IMR-90 (cell line): ENCODE measurements at regions not wholly inside any gene's neighbourhood (a gene's known extent, or its start where the extent isn't known, plus 50 kb on each side); places are given as distances from the start of the nearest gene placed in this dataset.

Experiments used
- ATAC-seq: fragments of 200-7000 bp; cut with Tn5 transposase; 2 replicates; pipeline ENCODE4 v1.9.1; 2020; ENCODE audit warnings: low read depth, mild to moderate bottlenecking, moderate library complexity
- BruUV-seq: library from RNA; stranded (reverse); fragments of 400-500 nt; replicated peaks from 2 replicates; lab custom pipeline; 2021; lab: Mats Ljungman, UMichigan
- CTCF ChIA-PET: fragments of 300-600 bp; formaldehyde crosslinking; extraction: SDS; loops from one replicate; lab custom pipeline; 2021; ENCODE audit warnings: antibody characterized with exemption; lab: Yijun Ruan, JAX
- POLR2A ChIA-PET: fragments of 300-600 bp; sonication (Branson Sonifier 250); formaldehyde crosslinking; loops from one replicate; lab custom pipeline; 2022; ENCODE audit warnings: antibody characterized with exemption; ENCODE audit not compliant: unreplicated experiment; lab: Charles Lee
- DNase-seq: peaks from one replicate; pipeline ENCODE4 v3.0.0; 2013
- H2AFZ ChIP-seq: replicated peaks from 2 replicates; pipeline ENCODE3; 2013; ENCODE audit warnings: low read length, mild to moderate bottlenecking; ENCODE audit not compliant: poor library complexity
- H2AK5ac ChIP-seq: 2 replicates; pipeline ENCODE4 v1.6.1; 2013; ENCODE audit warnings: low read depth, low read length, inconsistent platforms
- H2AK9ac ChIP-seq: replicated peaks from 2 replicates; pipeline ENCODE3; 2013; ENCODE audit warnings: mild to moderate bottlenecking, low read depth, low read length, moderate library complexity; ENCODE audit not compliant: poor library complexity
- H2BK120ac ChIP-seq: 2 replicates; pipeline ENCODE4 v1.6.1; 2013; ENCODE audit warnings: low read depth, low read length, inconsistent platforms
- H2BK15ac ChIP-seq: 3 replicates; pipeline ENCODE4 v1.6.1; 2013; ENCODE audit warnings: low read depth, low read length, inconsistent platforms
- H2BK20ac ChIP-seq: 2 replicates; pipeline ENCODE4 v1.6.1; 2013; ENCODE audit warnings: low read depth, mild to moderate bottlenecking, inconsistent platforms, low read length, moderate library complexity
- H2BK5ac ChIP-seq: 2 replicates; pipeline ENCODE4 v1.6.1; 2013; ENCODE audit warnings: mild to moderate bottlenecking, low read depth, low read length, inconsistent platforms; ENCODE audit not compliant: poor library complexity, severe bottlenecking
- H3K14ac ChIP-seq: replicated peaks from 2 replicates; pipeline ENCODE4 v1.6.1; 2013; ENCODE audit warnings: low read depth, low read length, inconsistent platforms
- H3K18ac ChIP-seq: 2 replicates; pipeline ENCODE4 v1.6.1; 2013; ENCODE audit warnings: low read depth, low read length, control low read depth
- H3K23ac ChIP-seq: 2 replicates; pipeline ENCODE4 v1.6.1; 2013; ENCODE audit warnings: low read depth, low read length, inconsistent platforms
- H3K27ac ChIP-seq: 2 replicates; pipeline ENCODE4 v1.5.1; 2013; ENCODE audit warnings: mild to moderate bottlenecking, control low read depth, low read length; ENCODE audit not compliant: insufficient read depth
- H3K27me3 ChIP-seq: 2 replicates; pipeline ENCODE4 v1.6.1; 2013; ENCODE audit warnings: low read length; ENCODE audit not compliant: control insufficient read depth, insufficient read depth
- H3K36me3 ChIP-seq: 2 replicates; pipeline ENCODE4 v1.6.1; 2013; ENCODE audit warnings: low read length, mixed read lengths; ENCODE audit not compliant: control insufficient read depth, insufficient read depth
- H3K4ac ChIP-seq: 2 replicates; pipeline ENCODE4 v1.6.1; 2013; ENCODE audit warnings: low read depth, low read length, inconsistent platforms
- H3K4me1 ChIP-seq: 2 replicates; pipeline ENCODE4 v1.6.1; 2013; ENCODE audit warnings: low read length, mixed read lengths; ENCODE audit not compliant: control insufficient read depth, insufficient read depth
- H3K4me2 ChIP-seq: 2 replicates; pipeline ENCODE4 v1.6.1; 2013; ENCODE audit warnings: low read depth, mild to moderate bottlenecking, control low read depth, low read length, moderate library complexity
- H3K4me3 ChIP-seq: 2 replicates; pipeline ENCODE4 v1.5.1; 2013; ENCODE audit warnings: low read depth, mild to moderate bottlenecking, control low read depth, low read length, moderate library complexity; ENCODE audit not compliant: insufficient read depth
- H3K56ac ChIP-seq: 2 replicates; pipeline ENCODE4 v1.6.1; 2013; ENCODE audit warnings: low read length, inconsistent platforms; ENCODE audit not compliant: insufficient read depth; ENCODE audit errors: extremely low read depth
- H3K79me1 ChIP-seq, 2 experiments: 2 replicates each; pipeline ENCODE4 v1.6.1; 2013; ENCODE audit warnings: low read length in 2 of 2, inconsistent platforms in 1 of 2, low read depth in 1 of 2
- H3K9ac ChIP-seq: 2 replicates; pipeline ENCODE4 v1.6.1; 2013; ENCODE audit warnings: low read depth, low read length, control low read depth
- H3K9me1 ChIP-seq: 2 replicates; pipeline ENCODE4 v1.6.1; 2013; ENCODE audit warnings: low read length, inconsistent platforms; ENCODE audit not compliant: insufficient read depth
- H3K9me3 ChIP-seq: 2 replicates; pipeline ENCODE4 v1.6.1; 2013; ENCODE audit warnings: low read length; ENCODE audit not compliant: control insufficient read depth, insufficient read depth
- H4K20me1 ChIP-seq: 2 replicates; pipeline ENCODE4 v1.6.1; 2013; ENCODE audit warnings: low read length, inconsistent platforms; ENCODE audit not compliant: insufficient read depth
- H4K5ac ChIP-seq: 2 replicates; pipeline ENCODE4 v1.6.1; 2013; ENCODE audit warnings: mild to moderate bottlenecking, low read depth, low read length, control low read depth
- H4K8ac ChIP-seq, 2 experiments: 2 replicates each; pipeline ENCODE4 v1.6.1; 2013; ENCODE audit warnings: low read depth in 2 of 2, low read length in 2 of 2, control low read depth in 1 of 2, inconsistent platforms in 1 of 2
- H4K91ac ChIP-seq: 2 replicates; pipeline ENCODE4 v1.6.1; 2013; ENCODE audit warnings: low read depth, low read length, inconsistent platforms; ENCODE audit not compliant: insufficient read depth
- BHLHE40 ChIP-seq: fragments of 150-350 bp; IDR thresholded peaks from 2 replicates; pipeline ENCODE4 v1.6.1; 2016; ENCODE audit warnings: mild to moderate bottlenecking, low read depth, low read length
- CEBPB ChIP-seq: IDR thresholded peaks from 2 replicates; pipeline ENCODE4 v1.6.1; 2012; ENCODE audit warnings: low read depth, low read length, improper control_type of control experiment
- CHD1 ChIP-seq: IDR thresholded peaks from 2 replicates; pipeline ENCODE4 v1.6.1; 2012; ENCODE audit warnings: low read depth, low read length, improper control_type of control experiment
- CTCF ChIP-seq: conservative IDR thresholded peaks from 2 replicates; pipeline ENCODE4 v1.5.1; 2012; ENCODE audit warnings: mild to moderate bottlenecking, low read depth, low read length, improper control_type of control experiment
- ELK1 ChIP-seq: fragments of 150-350 bp; IDR thresholded peaks from 2 replicates; pipeline ENCODE4 v1.6.1; 2016; ENCODE audit warnings: low read depth, mild to moderate bottlenecking, low read length, moderate library complexity, borderline replicate concordance
- MAFK ChIP-seq: IDR thresholded peaks from 2 replicates; pipeline ENCODE4 v1.6.1; 2012; ENCODE audit warnings: low read depth, low read length, improper control_type of control experiment
- MXI1 ChIP-seq: IDR thresholded peaks from 2 replicates; pipeline ENCODE4 v1.6.1; 2012; ENCODE audit warnings: low read depth, mild to moderate bottlenecking, low read length, moderate library complexity, borderline replicate concordance
- POLR2A ChIP-seq: IDR thresholded peaks from 2 replicates; pipeline ENCODE4 v1.6.1; 2012; ENCODE audit warnings: mild to moderate bottlenecking, low read depth, low read length
- RCOR1 ChIP-seq: IDR thresholded peaks from 2 replicates; pipeline ENCODE4 v1.6.1; 2012; ENCODE audit warnings: mild to moderate bottlenecking, low read length, improper control_type of control experiment; ENCODE audit not compliant: insufficient replicate concordance
- RFX5 ChIP-seq: IDR thresholded peaks from 2 replicates; pipeline ENCODE4 v1.8.0; 2012; ENCODE audit warnings: low read depth, mild to moderate bottlenecking, low read length, moderate library complexity
- SMC3 ChIP-seq: fragments of 150-350 bp; IDR thresholded peaks from 2 replicates; pipeline ENCODE4 v1.6.1; 2016; ENCODE audit warnings: low read depth, mild to moderate bottlenecking, antibody characterized with exemption, low read length, moderate library complexity
- USF2 ChIP-seq: fragments of 150-350 bp; IDR thresholded peaks from 2 replicates; pipeline ENCODE4 v1.6.1; 2017; ENCODE audit warnings: mild to moderate bottlenecking, antibody characterized with exemption, low read length, low read depth
- WGBS, 2 experiments: methylation state at CpG; one replicate each; pipeline versions ENCODE4 v1.1.5 to v1.1.7; 2013; ENCODE audit warnings: missing lambda C conversion rate in 2 of 2; ENCODE audit not compliant: insufficient read length in 1 of 2; ENCODE audit errors: extremely low coverage in 2 of 2; 5-methylcytosine and 5-hydroxymethylcytosine counted together
- dilution Hi-C: fragments of 300-500 bp; cut with HindIII; formaldehyde crosslinking; loops from one replicate; pipeline ENCODE4 v1.14.3; 2018; ENCODE audit warnings: low sequenced_read_pairs; ENCODE audit not compliant: unreplicated experiment
- in situ Hi-C: fragments of 300-500 bp; cut with MboI; formaldehyde crosslinking; loops from 3 replicates; pipeline ENCODE4 v1.14.3; 2019; ENCODE audit warnings: low sequenced_read_pairs, inconsistent platforms, mixed read lengths
- intact Hi-C: fragments of 100-400 bp; cut with micrococcal nuclease; formaldehyde crosslinking; loops from 2 replicates; pipeline ENCODE4 v1.10.0; 2022

GRCh38 chr18:42163321-42163720 lies 208.3 kb downstream of the PIK3C3 start:
- H3K4me2 ChIP-seq, result no peak overlapping the region
- dilution Hi-C loops, result no loop called here
- DNase-seq (no peak), ATAC-seq (no peak)
- H3K9me1 ChIP-seq, result no peaks in the 10 kb centered on the region
- H3K4me1 ChIP-seq, result no peaks in the 10 kb centered on the region
- H4K20me1 ChIP-seq, result no peaks in the 10 kb centered on the region
- H3K4me3 ChIP-seq, result no peak overlapping the region
- H4K8ac ChIP-seq, result no peak overlapping the region
- H2BK5ac ChIP-seq, result no peak overlapping the region
- H3K9ac ChIP-seq, result no peak overlapping the region
- no peaks in the 10 kb centered on the region for H3K27me3 ChIP-seq
- no peak overlapping the region for H3K4ac ChIP-seq
- TF ChIP-seq SMC3 (no peak), CEBPB (no peak), CTCF (no peak), RFX5 (no peak), USF2 (no peak), MAFK (no peak), RCOR1 (no peak), BHLHE40 (no peak), CHD1 (no peak), MXI1 (no peak), POLR2A (no peak), ELK1 (no peak)
- H2BK15ac ChIP-seq, result no peak overlapping the region
- no peak overlapping the region for H2AFZ ChIP-seq
- H3K18ac ChIP-seq, result no peak overlapping the region
- in situ Hi-C loops, result no loop called here
- H2AK9ac ChIP-seq, result no peak overlapping the region
- no peak overlapping the region for H3K27ac ChIP-seq
- H2BK120ac ChIP-seq, result no peak overlapping the region
- no peak overlapping the region for H2BK20ac ChIP-seq
- no peaks in the 10 kb centered on the region for H3K9me3 ChIP-seq
- H3K23ac ChIP-seq, result no peak overlapping the region
- no CpG with 5 or more reads among the region's 1 CpG for WGBS, 2 experiments
- no TSS peak for BruUV-seq
- H3K36me3 ChIP-seq, result no peaks in the 10 kb centered on the region
- H2AK5ac ChIP-seq, result no peak overlapping the region
- CTCF ChIA-PET, result no interaction called here
- no peak overlapping the region for H4K5ac ChIP-seq
- no peak overlapping the region for H4K91ac ChIP-seq
- POLR2A ChIA-PET, result no interaction called here
- intact Hi-C loops, result no loop called here
- no peak overlapping the region for H3K14ac ChIP-seq
- no peaks in the 10 kb centered on the region for H3K79me1 ChIP-seq
- no peak overlapping the region for H3K56ac ChIP-seq
